ENCODE measurements at regions not wholly inside any gene's neighbourhood (a gene's known extent, or its start where the extent isn't known, plus 50 kb on each side); places are given as distances from the start of the nearest gene placed in this dataset.
"Not testable (repeated sequence)": the region's sequence is repeated elsewhere in the genome, so short reads cannot be mapped to it uniquely, and the experiment has no call there.

DNA sequence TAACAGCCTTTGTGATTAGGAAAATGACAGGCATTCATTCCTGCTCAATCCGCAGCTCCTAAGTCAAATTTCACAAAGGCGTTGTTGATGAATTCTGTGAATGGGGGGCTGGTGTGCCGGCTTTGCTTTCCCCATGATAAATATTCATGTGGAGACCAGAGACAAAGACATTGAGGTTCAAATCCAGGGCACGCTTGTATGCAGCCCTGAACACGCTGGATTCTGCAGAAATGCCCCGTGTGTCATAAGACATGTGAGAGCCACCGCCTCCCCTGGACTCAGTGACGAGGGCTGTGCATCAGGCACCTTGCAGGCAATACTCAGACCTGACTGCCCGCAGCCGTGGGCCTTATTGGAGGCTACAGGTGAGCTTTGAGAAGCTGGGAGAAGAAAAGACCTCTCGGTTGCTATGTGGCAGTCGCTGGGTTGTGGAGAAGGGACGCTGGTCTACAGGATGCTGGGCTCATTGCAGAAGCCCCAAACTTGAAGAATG is 906.2 kb downstream of the BRD1 start:
- no peak for DNase-seq (ENCODE audit: low read depth in 2 of 2)

DNA sequence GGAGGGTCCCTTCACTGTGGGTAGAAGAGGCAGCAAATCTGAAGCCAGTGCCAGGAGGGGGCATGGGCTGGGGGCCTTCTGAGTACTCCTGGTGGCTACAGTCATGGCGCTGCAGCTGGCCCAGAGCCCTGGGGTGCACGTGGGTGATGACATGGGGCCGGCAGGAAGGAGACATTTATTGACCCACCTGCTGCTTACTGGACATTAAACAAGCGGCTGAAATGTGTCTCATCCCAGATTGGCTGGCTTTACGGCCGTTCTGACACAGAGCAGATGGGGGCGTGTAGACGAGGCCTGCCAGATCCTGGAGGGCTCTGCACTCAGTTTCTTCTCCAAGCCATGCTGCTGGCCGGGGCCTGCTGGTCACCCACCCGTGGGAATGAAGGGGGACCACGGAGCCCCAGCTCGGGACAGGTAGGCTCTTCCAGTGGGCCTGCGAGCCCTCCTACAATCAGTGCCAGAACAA is 906.9 kb downstream of the BRD1 start:
- DNase-seq (ENCODE audit: low read depth in 2 of 2): no peak

DNA sequence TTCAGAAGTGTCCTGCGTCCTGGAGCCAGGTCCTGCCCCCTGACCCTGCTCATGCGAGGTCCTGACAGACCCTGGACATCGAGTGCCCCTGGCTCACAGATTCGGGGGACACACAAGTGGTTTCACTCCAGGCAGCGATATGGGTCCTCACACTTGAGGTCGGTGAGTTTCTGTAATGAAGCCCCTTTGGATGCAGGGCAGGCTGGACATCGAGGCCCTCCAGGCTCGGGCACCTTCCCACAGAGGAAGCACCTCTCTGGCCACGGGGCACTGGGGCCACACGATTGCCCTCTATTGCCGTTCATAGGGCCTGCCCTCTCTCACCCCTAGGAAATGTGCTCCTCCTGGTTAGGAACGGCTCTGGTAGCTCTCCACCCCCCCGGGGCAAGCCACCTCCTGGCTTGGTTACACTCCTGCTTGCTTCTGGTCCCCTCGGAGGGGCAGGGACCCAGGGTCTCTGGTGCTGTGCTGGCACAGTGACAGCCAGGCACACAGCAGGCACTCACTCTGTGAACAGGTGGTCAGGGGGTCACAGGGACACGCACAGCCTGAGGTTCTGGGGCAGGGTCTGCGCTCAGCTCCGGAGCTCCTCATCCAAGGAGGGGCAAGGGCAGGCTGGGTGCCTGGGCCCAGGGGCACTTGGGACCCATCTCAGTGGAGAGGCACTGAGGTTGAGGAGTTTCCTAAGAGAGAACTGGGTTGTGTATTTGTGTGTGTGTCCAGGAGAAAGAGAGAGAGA is 907.7 kb downstream of the BRD1 start:
- no peak for DNase-seq (ENCODE audit: low read depth in 2 of 2)

DNA sequence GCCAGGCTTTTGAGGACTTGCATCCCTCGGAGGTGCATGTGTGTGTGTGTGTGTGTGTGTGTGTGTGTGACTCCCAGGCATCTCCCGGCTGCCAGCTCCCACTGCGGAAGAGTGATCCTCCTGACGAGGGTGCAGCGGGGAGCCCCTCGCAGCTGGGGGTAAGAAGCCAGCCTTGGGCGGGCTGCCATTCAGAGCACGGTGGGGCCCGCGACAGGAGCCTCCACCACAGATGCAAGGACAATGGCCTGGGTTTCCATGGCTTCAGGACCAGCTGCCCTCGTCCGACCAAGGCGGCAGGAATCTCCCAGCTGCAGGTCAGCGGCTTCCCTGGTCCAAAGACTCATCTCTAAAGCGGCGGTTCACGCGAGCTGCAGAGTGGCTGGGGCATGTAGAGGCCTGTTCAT is 908.5 kb downstream of the BRD1 start:
- DNase-seq (ENCODE audit: low read depth in 2 of 2): no peak

- no peak for DNase-seq (ENCODE audit: low read depth in 2 of 2)
Measured at GRCh38 chr22:48918585-48919186, 909.0 kb downstream of the BRD1 start.

DNA sequence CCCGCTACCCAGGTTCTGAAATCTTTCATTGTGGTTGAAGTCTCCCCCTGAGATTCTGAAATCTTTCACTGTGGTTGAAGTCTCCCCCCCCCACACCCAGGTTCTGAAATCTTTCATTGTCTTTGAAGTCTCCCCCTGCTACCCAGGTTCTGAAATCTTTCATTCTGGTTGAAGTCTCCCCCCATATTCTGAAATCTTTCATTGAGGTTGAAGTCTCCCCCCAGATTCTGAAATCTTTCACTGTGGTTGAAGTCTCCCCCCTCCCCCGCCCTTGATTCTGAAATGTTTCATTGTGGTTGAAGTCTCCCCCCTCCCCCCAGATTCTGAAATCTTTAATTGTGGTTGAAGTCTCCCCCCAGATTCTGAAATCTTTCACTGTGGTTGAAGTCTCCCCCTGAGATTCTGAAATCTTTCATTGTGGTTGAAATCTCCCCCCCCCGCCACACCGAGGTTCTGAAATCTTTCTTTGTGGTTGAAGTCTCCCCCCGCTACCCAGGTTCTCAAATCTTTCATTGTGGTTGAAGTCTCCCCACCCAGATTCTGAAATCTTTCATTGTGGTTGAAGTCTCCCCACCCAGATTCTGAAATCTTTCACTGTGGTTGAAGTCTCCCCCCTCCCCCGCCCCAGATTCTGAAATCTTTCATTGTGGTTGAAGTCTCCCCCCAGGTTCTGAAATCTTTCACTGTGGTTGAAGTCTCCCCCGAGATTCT is 915.2 kb downstream of the BRD1 start:
- not testable (repeated sequence) for DNase-seq (ENCODE audit: low read depth in 2 of 2)

DNA sequence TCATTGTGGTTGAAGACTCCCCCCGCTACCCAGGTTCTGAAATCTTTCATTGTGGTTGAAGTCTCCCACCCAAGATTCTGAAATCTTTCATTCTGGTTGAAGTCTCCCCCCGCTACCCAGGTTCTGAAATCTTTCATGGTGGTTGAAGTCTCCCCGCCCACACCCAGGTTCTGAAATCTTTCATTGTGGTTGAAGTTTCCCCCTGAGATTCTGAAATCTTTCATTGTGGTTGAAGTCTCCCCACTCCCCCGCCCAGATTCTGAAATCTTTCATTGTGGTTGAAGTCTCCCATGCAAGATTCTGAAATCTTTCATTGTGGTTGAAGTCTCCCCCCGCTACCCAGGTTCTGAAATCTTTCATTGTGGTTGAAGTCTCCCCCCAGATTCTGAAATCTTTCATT is 916.0 kb downstream of the BRD1 start:
- not testable (repeated sequence) for DNase-seq (ENCODE audit: low read depth in 2 of 2)

DNA sequence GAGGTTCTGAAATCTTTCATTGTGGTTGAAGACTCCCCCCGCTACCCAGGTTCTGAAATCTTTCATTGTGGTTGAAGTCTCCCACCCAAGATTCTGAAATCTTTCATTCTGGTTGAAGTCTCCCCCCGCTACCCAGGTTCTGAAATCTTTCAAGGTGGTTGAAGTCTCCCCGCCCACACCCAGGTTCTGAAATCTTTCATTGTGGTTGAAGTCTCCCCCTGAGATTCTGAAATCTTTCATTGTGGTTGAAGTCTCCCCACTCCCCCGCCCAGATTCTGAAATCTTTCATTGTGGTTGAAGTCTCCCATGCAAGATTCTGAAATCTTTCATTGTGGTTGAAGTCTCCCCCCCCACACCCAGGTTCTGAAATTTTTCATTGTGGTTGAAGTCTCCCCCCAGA is 916.6 kb downstream of the BRD1 start:
- not testable (repeated sequence) for DNase-seq (ENCODE audit: low read depth in 2 of 2)

DNA sequence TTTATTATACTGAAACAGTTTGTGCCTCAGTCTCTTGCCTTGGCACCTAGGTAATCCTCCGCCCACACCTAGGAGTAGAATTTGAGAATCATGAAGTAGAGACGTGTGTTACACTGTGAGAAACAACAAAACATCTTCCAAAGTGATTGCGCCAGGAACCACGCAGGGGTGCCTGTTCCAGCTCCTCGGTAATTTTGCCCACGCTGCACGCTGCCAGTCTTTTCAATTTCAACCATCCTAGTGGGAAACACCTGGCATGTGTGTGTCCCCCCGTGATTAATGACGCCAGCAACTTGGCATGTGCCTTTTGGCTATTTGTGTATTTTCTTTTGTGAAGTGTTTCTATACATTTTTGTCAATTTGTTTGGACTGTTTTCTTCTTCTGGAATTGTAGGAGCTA is 919.1 kb downstream of the BRD1 start:
- DNase-seq (ENCODE audit: low read depth in 2 of 2): no peak

DNA sequence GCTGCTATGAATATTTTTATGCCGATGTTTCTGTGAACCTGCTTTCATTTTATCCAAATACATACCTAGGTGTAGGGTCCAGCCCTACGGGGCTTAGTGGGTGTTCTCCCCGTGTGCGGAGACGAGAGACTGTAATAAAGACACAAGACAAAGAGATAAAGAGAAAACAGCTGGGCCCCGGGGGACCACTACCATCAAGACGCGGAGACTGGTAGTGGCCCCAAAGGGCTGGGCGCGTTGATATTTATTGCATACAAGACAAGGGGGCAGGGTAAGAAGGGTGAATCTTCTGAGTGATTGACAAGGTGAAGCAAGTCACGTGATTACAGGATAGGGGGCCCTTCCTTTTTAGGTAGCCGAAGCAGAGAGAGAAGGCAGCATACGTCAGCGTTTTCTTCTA is 920.1 kb downstream of the BRD1 start:
- no peak for DNase-seq (ENCODE audit: low read depth in 2 of 2)

- DNase-seq (ENCODE audit: low read depth in 2 of 2): no peak
Measured at GRCh38 chr22:48906216-48906835, 921.3 kb downstream of the BRD1 start.

DNA sequence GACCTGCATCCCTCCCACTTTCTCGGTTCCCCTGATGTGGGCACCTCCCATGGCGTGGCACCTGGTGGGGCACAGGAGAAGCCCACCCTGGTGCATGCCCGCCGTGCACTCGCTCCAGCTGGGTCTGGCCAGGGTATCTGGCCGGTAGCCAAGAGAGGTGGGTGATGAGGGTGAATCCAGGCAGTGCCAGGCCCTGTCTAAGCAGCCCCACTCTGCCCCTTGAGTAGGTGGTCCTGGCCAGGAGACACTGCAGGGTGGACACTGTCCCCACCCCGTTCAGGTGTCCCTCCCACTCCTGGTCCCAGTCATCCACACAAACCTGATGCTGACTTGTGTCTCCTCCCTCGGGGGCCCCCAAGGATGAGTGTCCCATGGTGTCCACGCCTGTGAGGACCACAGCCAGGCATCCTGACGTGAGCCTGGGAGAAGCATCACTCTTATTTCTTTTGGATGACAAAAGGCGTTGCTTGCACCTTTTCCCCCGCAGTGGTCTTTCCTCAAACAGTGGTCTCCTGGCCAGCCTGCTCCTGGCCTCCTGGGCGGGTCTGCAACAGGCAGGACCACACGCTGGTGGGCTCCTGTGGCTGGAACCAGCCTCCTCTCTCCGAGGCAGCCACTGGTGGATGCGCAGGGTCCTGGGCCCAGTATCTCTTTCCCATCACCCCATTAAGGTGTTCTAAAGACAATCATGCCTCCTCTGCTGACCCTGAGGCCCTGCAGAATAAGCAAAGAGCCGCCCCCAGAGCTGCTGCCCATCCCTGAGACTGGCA is 922.3 kb downstream of the BRD1 start:
- DNase-seq (ENCODE audit: low read depth in 2 of 2): no peak

- no peak for DNase-seq (ENCODE audit: low read depth in 2 of 2)
Measured at GRCh38 chr22:48902983-48903650, 924.6 kb downstream of the BRD1 start.

DNA sequence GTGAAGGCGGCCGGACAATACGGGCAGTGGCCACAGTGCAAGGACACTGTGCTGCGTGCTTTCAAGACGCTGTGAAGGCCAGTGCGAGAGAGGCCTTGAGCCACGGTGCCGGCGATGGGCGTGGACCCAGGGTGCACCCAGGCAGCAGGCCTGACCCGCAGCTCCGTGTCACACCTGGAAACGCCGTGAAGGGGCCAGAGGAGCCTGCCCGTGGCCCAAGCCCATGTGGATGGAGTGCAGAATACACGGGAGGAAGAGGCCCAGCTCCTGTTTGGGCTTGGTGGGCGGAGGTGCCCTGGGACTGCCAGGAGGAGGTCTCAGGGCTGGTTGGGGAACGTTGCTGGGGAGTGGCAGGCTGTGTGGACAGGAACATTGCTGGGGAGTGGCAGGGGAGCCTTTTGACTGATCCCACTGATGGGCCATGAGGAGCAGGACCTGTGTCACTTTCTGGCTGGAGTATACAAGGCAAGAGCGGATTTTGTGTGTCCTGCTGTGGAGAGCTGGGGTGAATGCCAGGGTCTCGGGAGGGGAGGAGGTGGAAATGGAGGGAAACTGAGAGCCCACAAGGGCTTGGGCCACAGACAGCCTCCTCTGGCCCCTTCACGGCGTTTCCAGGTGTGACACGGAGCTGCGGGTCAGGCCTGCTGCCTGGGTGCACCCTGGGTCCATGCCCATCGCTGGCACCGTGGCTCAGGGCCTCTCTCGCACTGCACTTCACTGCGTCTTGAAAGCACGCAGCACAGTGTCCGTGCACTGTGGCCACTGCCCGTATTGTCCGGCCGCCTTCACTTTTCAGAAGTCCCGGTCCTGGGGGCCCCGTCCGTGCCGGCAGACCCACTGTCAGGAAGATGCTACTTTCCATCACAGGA is 925.4 kb downstream of the BRD1 start:
- DNase-seq (ENCODE audit: low read depth in 2 of 2): no peak

DNA sequence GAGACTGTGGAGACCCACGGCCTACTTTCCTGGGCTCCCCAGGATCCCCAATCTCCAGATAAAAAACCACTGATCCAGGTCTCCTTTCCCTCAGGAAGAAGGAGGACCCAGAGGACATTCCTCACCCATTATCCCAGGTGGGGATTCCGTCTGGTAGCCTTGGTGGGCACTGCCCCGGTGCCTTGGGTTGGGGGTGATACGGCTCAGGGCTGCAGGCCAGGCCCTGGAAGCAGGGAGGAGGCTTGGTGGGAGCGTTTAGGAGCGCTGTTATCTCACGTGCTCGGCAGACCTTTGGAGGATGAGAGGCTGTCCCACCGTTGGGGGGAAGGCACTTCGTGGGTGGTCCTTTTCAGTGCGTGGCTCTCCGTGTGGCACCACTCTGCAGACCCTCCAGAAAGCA is 926.3 kb downstream of the BRD1 start:
- DNase-seq (ENCODE audit: low read depth in 2 of 2): no peak

DNA sequence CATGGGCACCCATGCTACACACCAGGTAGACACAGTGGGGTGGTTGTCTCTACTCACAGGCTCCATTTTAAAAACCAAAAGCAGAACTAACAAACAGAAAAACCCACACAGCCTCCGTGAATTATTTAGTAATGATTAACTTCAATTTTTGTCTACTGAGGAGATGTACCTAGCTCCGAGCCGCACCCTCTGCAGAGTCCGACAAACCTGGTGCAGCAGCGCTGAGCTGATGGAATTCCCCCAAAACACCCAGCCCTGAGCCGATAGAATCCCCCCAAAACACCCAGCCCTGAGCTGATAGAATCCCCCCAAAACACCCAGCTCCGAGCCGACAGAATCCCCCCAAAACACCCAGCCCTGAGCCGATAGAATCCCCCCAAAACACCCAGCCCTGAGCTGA is 927.0 kb downstream of the BRD1 start:
- no peak for DNase-seq (ENCODE audit: low read depth in 2 of 2)

GRCh38 chr22:48900327-48900597 is 927.4 kb downstream of the BRD1 start:
- DNase-seq (ENCODE audit: low read depth in 2 of 2): no peak

GRCh38 chr22:48899523-48900326 is 927.9 kb downstream of the BRD1 start:
- DNase-seq (ENCODE audit: low read depth in 2 of 2): no peak

GRCh38 chr22:48898524-48899250 is 929.0 kb downstream of the BRD1 start:
- no peak for DNase-seq (ENCODE audit: low read depth in 2 of 2)
